ELF-1 (cell line): ENCODE measurements at regions not wholly inside any gene's neighbourhood (a gene's known extent, or its start where the extent isn't known, plus 50 kb on each side); places are given as distances from the start of the nearest gene placed in this dataset.

Experiments used
- DNase-seq: peaks from one replicate; pipeline ENCODE4 v3.0.0-alpha.2; 2016; ENCODE audit warnings: low read depth, low spot score

GRCh38 chr10:78186572-78186971, 152.9 kb downstream of the RPS24 start:
- no peak for DNase-seq

- no peak for DNase-seq
These were observed 153.7 kb downstream of the RPS24 start for GRCh38 chr10:78187371-78187770.

- DNase-seq: no peak
These were observed 154.8 kb downstream of the RPS24 start for GRCh38 chr10:78188446-78188845.

GRCh38 chr10:78190051-78190825, 156.6 kb downstream of the RPS24 start:
- DNase-seq: no peak

GRCh38 chr10:78191301-78191700, 157.6 kb downstream of the RPS24 start:
- no peak for DNase-seq

GRCh38 chr10:78193189-78193588, 159.5 kb downstream of the RPS24 start:
- DNase-seq: no peak

- DNase-seq: no peak
These were observed 160.4 kb downstream of the RPS24 start for GRCh38 chr10:78194050-78194449.

GRCh38 chr10:78194539-78195402, 161.1 kb downstream of the RPS24 start:
- peak; percentile 40 for DNase-seq

GRCh38 chr10:78196396-78196795, 162.7 kb downstream of the RPS24 start:
- DNase-seq: no peak

- DNase-seq: no peak
These were observed 163.3 kb downstream of the RPS24 start for GRCh38 chr10:78196964-78197363.

- no peak for DNase-seq
These were observed 164.1 kb downstream of the RPS24 start for GRCh38 chr10:78197628-78198272.

- no peak for DNase-seq
These were observed 165.5 kb downstream of the RPS24 start for GRCh38 chr10:78199005-78199725.

GRCh38 chr10:78199759-78200158, 166.1 kb downstream of the RPS24 start:
- no peak for DNase-seq

GRCh38 chr10:78200686-78201085, 167.0 kb downstream of the RPS24 start:
- DNase-seq: no peak

GRCh38 chr10:78202386-78202785, 168.7 kb downstream of the RPS24 start:
- DNase-seq: no peak

- DNase-seq: no peak
These were observed 170.5 kb downstream of the RPS24 start for GRCh38 chr10:78203915-78204818.

GRCh38 chr10:78205457-78206016, 171.9 kb downstream of the RPS24 start:
- DNase-seq: no peak

GRCh38 chr10:78207216-78207615, 173.6 kb downstream of the RPS24 start:
- DNase-seq: no peak

GRCh38 chr10:78207776-78208175, 174.1 kb downstream of the RPS24 start:
- DNase-seq: no peak

GRCh38 chr10:78209970-78210369, 176.3 kb downstream of the RPS24 start:
- no peak for DNase-seq
